Hematopoietic multipotent progenitor cell treated with erythropoietin and hydrocortisone succinate and interleukin-3 and kit ligand, for 8 days (in vitro differentiated cells): ENCODE measurements at regions not wholly inside any gene's neighbourhood (a gene's known extent, or its start where the extent isn't known, plus 50 kb on each side); places are given as distances from the start of the nearest gene placed in this dataset.

Experiments used
- DNase-seq: peaks from one replicate; pipeline ENCODE4 v3.0.0-alpha.2; 2015

DNA sequence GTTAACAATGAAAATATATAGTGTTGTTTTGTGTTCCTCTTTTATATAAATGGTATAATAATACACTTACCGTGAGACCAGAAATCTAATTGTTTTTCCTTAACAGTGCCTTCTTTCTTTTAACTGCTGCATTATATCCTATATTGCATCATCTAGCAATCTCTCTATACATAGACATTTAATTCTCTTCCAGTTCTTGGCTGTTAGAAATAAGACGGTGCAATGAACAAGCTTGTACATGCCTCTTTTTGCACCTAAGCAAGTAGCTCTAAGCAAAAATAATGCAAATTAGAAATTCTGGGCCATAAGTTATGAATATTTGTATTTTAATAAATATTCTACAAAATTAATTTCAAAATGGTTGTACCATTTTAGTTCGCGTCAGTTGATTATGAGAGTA, 55.9 kb upstream of the AHR start:
- no peak for DNase-seq

- no peak for DNase-seq
These were observed 53.7 kb upstream of the AHR start for GRCh38 chr7:17244786-17245185.

- DNase-seq, result no peak
These were observed 51.1 kb upstream of the AHR start for GRCh38 chr7:17247357-17247756.

- no peak for DNase-seq
These were observed 49.9 kb upstream of the AHR start for GRCh38 chr7:17248527-17248926.
